ENCODE measurements at regions not wholly inside any gene's neighbourhood (a gene's known extent, or its start where the extent isn't known, plus 50 kb on each side); places are given as distances from the start of the nearest gene placed in this dataset.
"Not testable (repeated sequence)": the region's sequence is repeated elsewhere in the genome, so short reads cannot be mapped to it uniquely, and the experiment has no call there.

DNA sequence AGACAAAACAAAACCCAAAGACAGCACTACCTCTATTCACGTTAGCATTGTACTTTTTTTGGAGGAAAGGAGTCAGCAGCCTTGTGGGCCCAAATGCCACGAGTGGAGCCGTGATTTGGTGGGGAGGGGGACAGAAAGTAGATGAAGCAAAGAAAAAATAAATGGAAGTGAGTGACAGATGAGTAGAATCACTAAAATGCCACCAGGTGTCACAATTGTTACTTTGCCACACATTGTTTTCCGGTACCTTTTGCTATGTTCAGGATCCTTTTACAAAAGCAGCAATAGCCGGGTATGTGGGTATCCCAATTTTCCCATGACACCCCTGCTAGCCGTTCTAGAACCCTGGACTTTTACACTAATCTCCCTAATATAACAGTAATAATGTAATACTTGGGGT, 85.0 kb upstream of the AK4 start:
- no peak for FAIRE-seq

DNA sequence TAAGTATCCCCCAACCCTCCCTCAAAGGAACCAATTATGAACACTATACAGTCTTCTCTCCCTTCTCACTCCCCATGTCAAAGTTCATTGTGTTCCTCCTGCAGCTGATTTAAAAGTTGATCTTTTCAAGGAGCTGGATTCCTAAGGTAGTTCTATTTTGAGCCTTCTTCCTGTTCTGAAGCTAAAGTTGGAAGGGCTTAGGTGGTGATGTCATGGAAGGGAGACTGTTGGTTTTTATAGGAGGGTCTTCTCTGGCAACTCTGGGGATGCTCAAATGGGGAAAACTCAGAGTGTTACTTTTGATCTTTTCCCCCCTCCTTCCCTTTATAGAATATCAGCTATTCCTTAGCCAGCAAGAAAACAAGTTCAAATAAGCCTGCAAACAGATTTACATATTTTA, 83.0 kb upstream of the AK4 start:
- FAIRE-seq = no peak

DNA sequence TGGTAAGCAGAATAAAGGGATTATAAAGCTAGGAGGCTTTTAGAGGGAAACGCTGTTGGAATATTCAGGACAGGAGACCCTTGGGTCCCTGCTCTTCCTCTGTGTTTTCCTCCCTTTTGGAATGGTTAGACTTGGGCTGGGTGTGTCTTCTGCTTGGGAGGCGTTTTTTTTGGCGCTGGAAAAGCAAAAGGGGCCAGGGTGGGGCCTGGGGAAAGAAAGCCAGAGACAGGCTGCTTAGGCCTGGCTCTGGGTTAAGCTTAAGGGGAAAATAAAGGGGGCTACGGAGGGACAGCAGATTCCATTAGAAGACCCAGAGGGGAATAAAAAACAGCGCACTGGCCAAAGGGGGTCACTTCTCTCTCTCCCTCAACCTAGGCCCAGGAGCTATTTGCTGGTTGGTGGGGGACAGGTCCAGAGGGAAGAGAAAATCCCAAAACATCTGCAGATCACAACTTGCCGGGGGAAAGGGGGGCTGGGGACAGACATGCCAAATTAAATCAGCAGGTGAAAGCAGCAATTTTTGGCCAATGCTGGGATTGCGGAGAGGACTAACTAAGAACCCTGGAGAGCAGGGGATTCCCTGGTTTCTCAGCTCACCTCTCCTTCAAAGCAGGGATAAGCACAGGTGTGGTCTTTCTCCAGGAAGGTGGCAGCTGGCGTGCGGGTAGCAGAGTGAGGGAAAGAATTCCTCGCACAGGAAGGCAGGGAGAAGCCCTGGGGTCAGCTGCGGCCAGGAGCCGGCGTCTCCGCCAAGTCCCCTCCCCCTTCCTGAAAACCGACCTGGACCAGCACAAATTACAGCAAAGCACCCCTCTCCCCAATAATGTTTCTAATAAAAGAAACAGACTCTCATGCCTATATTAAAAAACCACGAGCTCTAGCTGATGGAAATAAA, 82.2 kb upstream of the AK4 start:
- FAIRE-seq = no peak

DNA sequence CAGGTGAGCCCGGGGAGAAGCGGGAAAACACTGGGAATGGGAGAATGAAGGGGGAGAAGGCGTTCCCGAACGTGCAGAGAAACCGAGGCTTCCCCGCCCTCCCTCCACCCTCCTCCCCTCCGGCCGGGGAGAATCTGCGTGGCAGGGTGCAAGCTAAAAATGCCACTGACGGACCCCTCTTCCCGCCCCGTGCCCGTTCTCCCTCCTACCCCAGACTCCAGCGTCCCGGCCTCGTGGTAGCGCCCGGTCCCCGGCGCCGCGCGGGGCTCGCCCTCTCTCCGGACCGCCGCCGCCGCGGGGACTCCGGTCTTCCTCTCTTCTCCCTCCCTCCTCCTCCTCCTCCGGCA, 81.6 kb upstream of the AK4 start:
- no peak for FAIRE-seq

DNA sequence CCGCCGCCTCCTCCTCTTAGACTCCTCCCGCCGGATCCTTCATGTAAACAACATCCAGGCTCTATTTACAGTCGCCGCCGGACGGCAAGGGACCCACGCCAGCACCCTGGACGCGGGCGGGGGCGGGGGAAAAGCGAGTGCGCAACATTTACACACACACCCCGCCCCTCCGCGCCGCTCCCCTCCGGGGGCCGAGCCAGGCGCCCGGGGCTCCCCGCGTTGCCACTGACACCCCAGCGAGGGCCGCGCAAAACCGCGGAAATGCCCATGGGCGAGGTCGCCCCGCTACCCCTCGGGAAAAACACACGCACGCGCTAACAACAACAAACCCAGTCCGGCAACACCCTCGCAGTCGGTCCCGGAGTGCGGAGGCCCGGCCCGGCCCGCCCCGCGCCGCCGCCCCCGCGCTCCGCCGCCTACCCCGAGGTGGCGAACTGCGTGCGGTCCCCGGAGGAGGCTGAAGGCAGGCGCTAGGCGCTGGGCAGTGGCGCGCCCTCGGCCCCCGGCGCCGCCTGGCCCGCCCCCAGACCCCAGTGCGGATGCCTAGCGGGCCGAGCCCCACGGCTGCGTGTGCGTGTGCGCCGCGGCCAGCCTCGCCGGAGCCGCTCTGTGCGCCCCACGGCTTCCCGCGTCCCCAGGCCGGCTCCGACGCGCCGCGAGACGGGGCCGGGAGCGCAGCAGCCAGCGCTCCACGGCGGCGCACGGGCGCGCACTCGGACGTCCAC, 81.1 kb upstream of the AK4 start:
- no peak for FAIRE-seq

DNA sequence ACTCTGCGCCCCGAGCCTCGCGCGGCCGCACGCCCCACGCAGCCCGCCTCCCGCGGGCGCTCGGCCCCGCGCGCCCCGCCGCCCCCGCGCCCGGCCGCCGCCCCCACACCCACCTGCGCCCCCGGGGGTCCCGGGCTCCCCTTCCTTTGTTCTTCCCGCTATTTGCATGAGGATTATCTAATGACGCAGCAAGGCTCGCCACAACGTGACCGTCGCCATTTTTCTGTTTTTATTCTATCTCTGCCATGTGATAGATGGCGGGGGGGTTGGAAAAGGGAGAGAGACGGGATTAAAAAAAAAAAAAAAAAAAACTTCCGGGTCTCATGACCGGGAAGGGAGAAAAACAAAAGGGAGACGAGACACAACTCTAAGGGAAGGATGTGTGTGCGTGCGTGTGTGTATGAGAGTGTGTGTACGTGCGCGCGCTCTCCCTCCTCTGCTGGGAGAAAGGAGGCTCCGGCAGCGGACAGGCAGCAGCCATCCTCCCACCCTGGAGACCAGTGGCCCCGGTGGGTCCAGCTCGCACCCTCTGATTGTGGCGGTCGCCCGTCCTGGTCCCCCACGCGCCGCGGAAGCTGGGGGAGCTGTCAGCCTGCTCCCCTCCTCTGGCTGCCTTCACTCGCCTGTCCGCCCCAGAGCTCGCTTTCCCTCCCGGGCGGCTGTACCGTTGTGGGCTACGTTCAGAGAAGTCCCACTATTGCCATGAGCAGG, 80.4 kb upstream of the AK4 start:
- FAIRE-seq = no peak

DNA sequence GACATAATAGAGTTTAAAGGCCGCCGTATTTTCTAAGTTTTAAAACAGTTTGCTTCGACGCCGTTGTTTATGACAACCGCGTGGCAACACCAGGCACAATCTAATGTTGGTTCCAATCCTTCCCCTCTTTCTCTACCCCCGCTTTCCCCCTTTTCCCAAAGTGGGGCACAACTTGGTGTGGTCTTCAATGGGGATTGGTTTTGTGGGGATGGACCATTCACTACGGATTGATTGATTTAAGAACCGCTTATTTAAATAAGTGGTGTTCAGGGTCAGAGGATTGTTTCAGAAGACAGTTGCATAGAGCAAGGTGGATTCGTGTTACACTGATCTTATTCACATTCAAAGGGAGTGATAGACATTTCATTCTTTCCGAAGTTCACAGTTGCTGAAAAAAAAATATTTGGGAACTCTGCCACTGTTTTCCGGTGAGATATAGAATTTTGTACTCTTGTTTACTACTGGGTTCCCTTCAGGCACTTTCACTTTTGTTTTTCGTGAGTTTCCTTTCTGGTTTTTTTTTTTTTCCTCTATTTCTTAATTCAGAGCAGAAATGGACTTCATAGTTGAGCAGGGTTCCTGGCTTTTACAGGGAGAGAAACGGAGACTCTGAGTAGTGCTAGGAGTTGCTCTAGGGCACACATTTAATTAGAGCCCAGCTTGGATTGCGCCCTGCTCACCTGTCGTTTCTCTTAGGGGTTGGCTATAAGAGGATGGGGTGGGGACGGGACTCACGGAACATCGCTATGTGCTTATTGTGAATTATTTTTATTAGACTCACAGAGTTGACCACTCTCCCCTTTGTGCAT, 79.6 kb upstream of the AK4 start:
- no peak for FAIRE-seq

DNA sequence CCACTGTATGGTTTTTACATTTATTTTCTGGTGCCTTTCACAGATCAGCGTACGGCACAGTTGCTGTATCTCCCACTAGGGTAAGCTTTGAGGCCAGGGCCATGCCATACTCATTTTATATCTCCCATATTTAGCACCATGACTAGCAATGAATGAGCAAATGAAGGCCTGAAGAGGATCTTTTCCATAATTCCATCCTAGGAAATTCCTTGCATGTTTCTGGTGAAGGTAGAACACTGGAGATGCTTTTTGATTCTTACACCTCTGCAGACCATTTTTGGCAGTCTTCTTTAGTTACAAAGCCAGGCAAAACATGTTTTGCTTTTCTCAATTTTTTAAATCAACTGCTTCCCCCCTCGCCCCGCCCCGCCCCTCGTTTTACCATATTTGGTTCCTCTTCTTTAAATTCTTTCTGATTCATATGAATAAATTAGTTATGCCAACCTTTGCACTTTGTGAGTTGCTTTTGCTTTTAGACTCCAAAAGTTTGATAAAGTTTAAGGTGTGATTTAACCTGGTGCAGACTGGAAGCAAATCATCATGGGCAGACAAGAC, 78.9 kb upstream of the AK4 start:
- no peak for FAIRE-seq

DNA sequence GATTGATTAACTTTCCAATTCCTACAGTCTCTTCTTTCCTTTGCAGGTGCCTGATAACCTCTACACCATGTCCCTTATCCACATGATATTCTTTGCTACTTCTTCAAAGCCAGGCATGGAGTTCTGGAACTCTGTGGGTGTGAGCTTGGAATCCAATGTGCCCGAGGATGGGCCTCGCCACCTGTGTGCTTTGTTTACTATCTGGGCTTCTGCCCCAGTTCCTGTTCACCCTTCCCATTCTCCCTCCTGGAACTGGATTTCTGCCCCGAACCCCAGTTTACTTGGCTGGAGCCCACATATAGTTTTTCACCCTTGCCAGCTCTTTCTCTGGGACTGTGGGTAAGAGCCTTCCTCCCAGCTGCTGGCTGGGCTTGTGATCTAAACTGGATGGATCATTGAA, 75.2 kb upstream of the AK4 start:
- FAIRE-seq = no peak

DNA sequence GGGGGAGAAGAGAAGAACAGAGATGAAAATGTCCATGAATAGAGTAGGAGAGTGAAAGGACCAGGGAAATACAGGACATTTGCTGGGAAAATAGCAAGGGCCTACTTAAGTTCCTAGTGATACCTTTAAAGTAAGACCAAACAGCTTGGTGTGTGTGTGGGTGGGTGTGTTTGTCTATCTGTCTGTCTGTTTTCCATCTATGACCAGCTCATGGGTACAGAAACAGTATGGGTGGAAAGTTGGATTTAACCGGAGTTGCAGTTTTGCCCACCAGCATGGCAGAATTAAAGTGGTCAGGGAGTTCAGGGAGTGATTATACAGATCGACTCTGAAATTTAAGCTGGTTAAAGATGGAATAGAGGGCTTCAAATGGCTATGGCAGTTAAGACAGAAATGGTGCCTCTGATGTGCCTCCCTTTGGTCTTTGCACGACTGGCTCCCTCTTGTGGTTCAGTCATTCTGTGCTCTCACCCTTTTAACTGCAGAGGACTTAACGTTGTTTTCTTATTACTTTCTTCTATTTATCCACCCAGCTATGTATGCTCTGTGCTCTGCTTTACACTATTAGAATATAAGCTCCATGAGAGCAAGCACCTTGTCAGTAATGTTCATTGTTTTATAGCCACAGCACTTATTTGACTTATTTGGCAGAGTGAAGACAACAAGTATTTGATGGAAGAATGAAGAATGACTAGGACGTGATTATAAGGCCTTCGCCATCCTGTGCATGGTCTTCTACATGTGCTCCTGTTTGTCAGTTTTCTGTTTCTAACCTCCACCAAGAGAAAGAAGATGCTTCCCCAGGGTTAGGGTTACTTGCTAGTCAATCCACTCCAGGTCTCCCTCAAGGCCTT, 72.7 kb upstream of the AK4 start:
- FAIRE-seq = no peak

DNA sequence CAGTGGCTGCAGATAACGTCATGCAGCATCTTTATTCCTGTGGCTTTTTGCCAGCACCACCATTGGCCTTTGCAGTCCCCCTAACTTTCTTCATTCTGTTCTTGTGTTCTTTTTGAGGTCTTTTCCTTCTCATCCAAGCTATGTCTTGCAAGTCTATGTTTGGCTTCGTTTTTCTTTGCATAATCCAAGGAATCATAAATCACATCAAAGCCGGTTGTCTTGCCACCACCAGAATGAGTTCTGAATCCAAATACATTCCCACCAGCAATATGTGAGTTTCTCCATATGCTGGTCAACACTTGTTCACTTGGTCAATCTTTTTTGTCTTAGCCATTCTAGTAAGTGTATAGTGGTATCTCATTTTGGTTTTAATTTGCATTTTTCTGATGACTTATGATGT, 70.6 kb upstream of the AK4 start:
- FAIRE-seq = no peak

DNA sequence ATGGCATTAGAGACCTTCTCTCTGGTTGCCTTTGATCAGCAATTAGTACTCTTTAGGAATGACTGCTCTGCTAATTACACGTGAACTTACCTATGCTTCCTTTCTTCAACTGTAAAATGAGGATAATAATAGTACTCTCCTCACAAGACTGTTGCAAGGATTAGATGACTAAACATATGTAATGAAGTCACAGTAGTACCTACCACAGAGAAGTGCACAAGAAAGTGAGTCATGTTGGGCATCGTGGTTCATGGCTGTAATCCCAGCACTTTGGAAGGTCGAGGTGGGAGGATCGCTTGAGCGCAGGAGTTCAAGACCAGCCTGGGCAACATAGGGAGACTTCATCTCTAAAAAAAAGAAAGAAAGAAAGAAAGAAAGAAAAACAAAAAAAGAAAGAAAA, 68.1 kb upstream of the AK4 start:
- no peak for FAIRE-seq

DNA sequence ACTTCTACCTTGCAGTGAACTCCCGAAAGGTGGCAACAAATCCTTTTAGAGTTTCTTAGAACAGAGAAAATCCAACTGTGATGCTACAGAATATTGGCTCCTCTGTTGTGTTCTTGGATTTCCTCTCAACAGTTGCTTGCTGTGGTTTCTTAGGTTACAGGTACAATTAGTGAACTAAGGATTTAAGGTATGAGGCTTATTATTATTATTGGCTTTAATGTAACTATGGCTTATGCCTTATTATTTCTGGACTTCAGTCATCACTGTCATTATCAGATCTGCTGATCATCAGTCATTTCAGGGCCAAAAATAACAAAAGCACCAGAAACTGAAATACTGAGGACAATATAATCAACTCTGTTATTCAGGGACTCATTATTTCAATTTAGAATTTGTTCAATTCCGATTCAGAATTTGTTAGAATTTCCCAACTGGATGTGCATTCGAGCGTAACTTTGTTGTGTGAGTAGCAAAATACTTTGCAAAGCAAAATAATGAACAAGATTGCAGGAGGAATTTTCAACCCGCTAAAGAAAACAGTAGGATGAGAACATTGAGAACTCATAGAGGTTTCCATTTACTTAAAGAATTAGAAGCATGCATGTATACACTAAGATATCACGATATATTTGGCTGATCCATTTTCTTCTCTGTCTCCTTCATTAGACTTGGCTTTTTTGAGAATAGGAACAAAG, 65.5 kb upstream of the AK4 start:
- FAIRE-seq = no peak

DNA sequence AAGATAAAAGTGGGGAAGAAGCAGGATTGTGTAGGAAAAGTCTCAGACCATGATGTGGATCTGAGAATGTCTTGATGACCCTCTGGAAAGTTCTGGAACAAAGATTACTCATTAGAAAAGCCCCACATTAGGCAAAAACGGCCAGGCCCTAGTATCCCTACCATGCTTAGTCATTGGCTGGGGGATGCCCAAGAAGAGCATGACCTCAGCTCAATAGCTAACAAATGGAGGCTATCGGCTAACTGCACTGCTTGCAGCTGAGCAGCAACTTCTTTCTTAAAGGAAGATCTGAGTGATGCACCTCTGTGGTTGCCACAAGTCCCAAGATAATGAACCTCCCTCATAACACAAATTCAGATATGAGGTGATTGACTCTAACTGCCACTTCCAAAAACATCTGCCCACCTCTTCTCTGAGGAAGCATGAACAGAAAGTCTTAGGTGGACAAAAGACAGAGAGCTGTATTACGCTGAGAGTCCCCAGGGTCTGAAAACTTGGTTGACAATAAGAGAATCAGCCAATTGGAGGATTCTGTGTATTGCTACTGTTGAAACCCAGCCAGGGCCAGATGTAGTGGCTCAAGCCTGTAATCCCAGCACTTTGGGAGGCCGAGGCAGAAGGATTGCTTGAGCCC, 64.6 kb upstream of the AK4 start:
- FAIRE-seq = no peak

DNA sequence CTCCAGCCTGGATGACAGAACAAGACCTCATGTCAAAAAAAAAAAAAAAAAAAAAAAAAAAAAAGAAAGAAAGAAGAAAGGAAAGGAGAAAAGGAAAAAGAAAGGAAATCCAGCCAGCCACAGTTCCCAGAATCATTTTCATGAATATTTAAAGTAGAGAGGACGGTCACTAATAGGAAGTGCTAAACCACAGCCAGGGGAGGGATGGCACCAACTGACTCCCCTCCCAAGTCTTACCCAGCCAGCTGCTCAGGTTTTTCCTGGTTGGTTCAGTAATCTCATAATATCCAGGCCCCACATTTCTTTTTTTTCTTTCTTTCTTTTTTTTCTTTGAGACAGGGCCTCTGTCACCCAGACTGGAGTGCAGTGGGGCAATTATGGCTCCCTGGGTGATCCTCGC, 63.9 kb upstream of the AK4 start:
- FAIRE-seq = no peak

DNA sequence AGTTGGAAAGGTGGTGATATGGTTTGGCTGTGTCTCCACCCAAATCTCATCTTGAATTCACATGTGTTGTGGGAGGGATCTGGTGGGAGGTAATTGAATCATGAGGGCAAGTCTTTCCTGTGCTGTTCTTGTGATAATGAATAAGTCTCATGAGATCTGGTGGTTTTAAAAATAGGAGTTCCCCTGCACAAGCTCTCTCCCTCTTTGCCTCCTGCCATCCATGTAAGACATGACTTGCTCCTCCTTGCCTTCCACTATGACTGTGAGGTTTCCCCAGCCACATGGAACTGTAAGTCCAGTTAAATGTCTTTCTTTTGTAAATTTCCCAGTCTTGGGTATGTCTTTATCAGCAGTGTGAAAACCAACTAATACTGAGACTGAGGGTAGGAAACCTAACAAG, 60.5 kb upstream of the AK4 start:
- FAIRE-seq = not testable (repeated sequence)

DNA sequence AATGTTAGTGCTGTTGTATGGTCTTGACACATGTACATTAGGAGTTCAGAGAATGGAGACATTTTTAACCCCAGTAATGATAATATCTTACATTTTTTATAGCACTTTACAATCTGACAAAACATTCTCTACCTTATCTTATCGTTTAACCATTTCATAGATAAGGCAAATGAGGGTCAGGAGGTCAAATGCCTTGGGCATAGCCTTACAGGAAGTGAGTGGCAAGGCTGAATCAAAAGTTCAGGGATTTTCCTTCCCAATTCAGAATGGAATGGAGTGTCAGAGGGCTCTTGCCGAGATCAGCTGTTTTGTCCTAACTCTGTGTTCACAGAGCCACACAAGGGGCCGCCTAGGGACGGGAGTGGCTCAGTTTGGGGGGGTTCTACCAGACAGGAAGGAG, 57.6 kb upstream of the AK4 start:
- FAIRE-seq = no peak

DNA sequence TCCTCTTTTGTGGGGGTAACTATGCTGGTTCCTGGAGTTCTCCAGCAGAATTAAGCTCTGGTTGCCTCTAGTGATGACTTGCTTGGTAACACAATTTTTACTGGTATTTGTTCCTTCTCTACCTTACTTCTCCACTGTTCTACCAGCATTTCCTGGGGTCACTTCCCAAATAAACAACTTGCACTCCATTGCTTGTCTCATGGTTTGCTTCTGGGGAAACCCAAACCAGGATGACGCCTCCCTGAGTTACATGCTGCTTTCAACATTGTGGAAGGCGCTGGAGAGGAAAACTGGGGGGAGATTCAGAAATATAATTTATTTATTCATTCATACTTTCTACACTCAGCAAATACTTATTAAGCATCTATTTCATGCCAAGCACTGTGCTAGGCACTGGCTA, 55.3 kb upstream of the AK4 start:
- no peak for FAIRE-seq

DNA sequence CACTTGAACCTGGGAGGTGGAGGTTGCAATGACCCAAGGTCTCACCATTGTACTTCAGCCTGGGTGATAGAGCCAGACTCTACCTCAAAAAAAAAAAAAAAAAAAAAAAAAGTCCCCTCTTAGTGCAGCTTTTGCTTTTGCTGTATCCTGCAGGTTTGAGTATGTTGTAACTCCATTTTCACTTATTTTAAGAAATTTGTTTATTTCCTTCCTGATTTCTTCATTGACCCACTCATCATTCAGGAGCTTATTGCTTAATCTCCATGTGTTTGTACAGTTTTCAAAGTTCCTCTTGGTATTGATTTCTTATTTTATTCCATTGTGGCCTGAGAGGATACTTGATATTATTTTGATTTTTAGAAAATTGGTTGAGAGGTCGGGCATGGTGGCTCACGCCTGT, 50.9 kb upstream of the AK4 start:
- FAIRE-seq = no peak
